DMS153 (cell line): ENCODE measurements at regions not wholly inside any gene's neighbourhood (a gene's known extent, or its start where the extent isn't known, plus 50 kb on each side); places are given as distances from the start of the nearest gene placed in this dataset.
A peak's percentile ranks its signal among the peaks of the same experiment; 100 is the strongest.

Experiments used
- DNase-seq: peaks from one replicate; lab custom pipeline; 2025; lab: John Stamatoyannopoulos, UW

GRCh38 chr13:40302351-40302750 lies 364.1 kb downstream of the FOXO1 start:
- no peak for DNase-seq

GRCh38 chr13:40304391-40304790 lies 362.1 kb downstream of the FOXO1 start:
- no peak for DNase-seq

- no peak for DNase-seq
Measured at GRCh38 chr13:40306817-40307216, 359.6 kb downstream of the FOXO1 start.

- no peak for DNase-seq
Measured at GRCh38 chr13:40309881-40310280, 356.6 kb downstream of the FOXO1 start.

- DNase-seq: no peak
Measured at GRCh38 chr13:40311356-40312101, 354.9 kb downstream of the FOXO1 start.

- no peak for DNase-seq
Measured at GRCh38 chr13:40313269-40314200, 352.9 kb downstream of the FOXO1 start.

GRCh38 chr13:40315416-40316064 lies 350.9 kb downstream of the FOXO1 start:
- no peak for DNase-seq

- DNase-seq: no peak
Measured at GRCh38 chr13:40316301-40316700, 350.1 kb downstream of the FOXO1 start.

GRCh38 chr13:40317980-40318327 lies 348.5 kb downstream of the FOXO1 start:
- DNase-seq: no peak

GRCh38 chr13:40318366-40318765 lies 348.1 kb downstream of the FOXO1 start:
- peak; percentile 10 for DNase-seq

- DNase-seq: no peak
Measured at GRCh38 chr13:40319699-40320579, 346.5 kb downstream of the FOXO1 start.

- DNase-seq: no peak
Measured at GRCh38 chr13:40328091-40328490, 338.4 kb downstream of the FOXO1 start.

GRCh38 chr13:40329781-40330485 lies 336.5 kb downstream of the FOXO1 start:
- no peak for DNase-seq

- no peak for DNase-seq
Measured at GRCh38 chr13:40330950-40331349, 335.5 kb downstream of the FOXO1 start.

GRCh38 chr13:40331802-40332201 lies 334.6 kb downstream of the FOXO1 start:
- DNase-seq: no peak

- DNase-seq: no peak
Measured at GRCh38 chr13:40333226-40333625, 333.2 kb downstream of the FOXO1 start.

- no peak for DNase-seq
Measured at GRCh38 chr13:40334031-40334430, 332.4 kb downstream of the FOXO1 start.

GRCh38 chr13:40334616-40335015 lies 331.8 kb downstream of the FOXO1 start:
- no peak for DNase-seq

- peak; percentile 82 for DNase-seq
Measured at GRCh38 chr13:40336228-40337221, 329.9 kb downstream of the FOXO1 start.

- DNase-seq: no peak
Measured at GRCh38 chr13:40337651-40338050, 328.8 kb downstream of the FOXO1 start.
